ENCODE measurements at regions not wholly inside any gene's neighbourhood (a gene's known extent, or its start where the extent isn't known, plus 50 kb on each side); places are given as distances from the start of the nearest gene placed in this dataset.
"Not testable (repeated sequence)": the region's sequence is repeated elsewhere in the genome, so short reads cannot be mapped to it uniquely, and the experiment has no call there.

DNA sequence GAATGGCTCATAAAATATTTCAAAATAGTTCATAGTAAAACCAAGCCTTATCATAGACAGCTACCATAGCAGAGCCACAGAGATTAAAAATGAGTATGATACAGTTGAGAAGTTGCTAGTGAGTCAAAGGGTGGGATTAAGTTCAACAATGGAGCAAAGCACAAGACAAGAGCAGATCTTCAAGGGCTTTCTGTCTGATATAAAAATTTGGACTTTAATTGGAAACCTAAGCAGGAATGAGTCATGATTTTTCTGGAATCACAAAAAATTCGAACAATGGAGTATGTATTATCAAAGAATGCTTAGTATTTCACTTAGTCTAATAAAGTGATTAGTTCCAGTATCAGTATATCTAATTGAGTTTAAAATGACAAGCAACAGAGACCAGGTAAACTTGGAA lies 487.3 kb upstream of the NETO1 start:
- H3K36me3 ChIP-seq = no peaks in the 10 kb centered on the region
- H3K27me3 ChIP-seq = no peaks in the 10 kb centered on the region
- TF ChIP-seq POLR2AphosphoS5 (IDR thresholded peaks at IDR 0.05) (no peak), EP300 (IDR thresholded peaks at IDR 0.05) (no peak), POLR2A (IDR thresholded peaks at IDR 0.05) (no peak)
- TF ChIP-seq, protein P1, sequence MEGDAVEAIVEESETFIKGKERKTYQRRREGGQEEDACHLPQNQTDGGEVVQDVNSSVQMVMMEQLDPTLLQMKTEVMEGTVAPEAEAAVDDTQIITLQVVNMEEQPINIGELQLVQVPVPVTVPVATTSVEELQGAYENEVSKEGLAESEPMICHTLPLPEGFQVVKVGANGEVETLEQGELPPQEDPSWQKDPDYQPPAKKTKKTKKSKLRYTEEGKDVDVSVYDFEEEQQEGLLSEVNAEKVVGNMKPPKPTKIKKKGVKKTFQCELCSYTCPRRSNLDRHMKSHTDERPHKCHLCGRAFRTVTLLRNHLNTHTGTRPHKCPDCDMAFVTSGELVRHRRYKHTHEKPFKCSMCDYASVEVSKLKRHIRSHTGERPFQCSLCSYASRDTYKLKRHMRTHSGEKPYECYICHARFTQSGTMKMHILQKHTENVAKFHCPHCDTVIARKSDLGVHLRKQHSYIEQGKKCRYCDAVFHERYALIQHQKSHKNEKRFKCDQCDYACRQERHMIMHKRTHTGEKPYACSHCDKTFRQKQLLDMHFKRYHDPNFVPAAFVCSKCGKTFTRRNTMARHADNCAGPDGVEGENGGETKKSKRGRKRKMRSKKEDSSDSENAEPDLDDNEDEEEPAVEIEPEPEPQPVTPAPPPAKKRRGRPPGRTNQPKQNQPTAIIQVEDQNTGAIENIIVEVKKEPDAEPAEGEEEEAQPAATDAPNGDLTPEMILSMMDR (IDR thresholded peaks at IDR 0.05) = no peak
- no peaks in the 10 kb centered on the region for H3K4me1 ChIP-seq
- no peak overlapping the region for H3K4me3 ChIP-seq
- H3K9me3 ChIP-seq = no peaks in the 10 kb centered on the region
- WGBS, 2 donors (ENCODE audit: low coverage in 1 of 2) = 50 to 75% methylated on average over 1 of the region's 1 CpG
- H3K27ac ChIP-seq = no peak overlapping the region
- no peak for ATAC-seq

DNA sequence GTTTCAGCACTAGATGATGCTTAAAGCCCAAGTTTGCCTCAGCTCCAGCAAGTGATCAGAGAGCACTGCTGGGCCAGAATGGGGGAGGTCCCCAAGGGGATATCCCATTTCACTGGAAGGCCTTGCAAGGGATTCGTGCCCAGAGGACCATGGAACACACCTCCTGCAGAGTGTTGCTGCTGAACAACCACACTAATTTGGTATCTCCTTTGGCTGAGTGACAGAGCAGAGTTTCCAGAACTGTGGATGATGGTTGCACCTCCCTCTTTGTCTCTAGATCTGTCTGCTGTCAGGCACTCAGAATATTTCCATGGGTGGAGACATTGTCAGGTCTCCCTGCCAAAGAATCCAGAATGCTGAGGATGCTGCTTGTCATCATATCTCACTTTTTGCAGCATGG lies 484.8 kb upstream of the NETO1 start:
- WGBS, 2 donors (ENCODE audit: low coverage in 1 of 2) = no CpG with 5 or more reads among the region's 1 CpG
- no peaks in the 10 kb centered on the region for H3K36me3 ChIP-seq
- no peaks in the 10 kb centered on the region for H3K9me3 ChIP-seq
- H3K27me3 ChIP-seq = no peaks in the 10 kb centered on the region
- no peak overlapping the region for H3K4me3 ChIP-seq
- no peak overlapping the region for H3K27ac ChIP-seq
- no peaks in the 10 kb centered on the region for H3K4me1 ChIP-seq
- no peak for ATAC-seq
- TF ChIP-seq POLR2A (IDR thresholded peaks at IDR 0.05) = no peak
- TF ChIP-seq EP300 (IDR thresholded peaks at IDR 0.05) = no peak
- TF ChIP-seq POLR2AphosphoS5 (IDR thresholded peaks at IDR 0.05) = no peak
- TF ChIP-seq, protein P1 (IDR thresholded peaks at IDR 0.05) = no peak

DNA sequence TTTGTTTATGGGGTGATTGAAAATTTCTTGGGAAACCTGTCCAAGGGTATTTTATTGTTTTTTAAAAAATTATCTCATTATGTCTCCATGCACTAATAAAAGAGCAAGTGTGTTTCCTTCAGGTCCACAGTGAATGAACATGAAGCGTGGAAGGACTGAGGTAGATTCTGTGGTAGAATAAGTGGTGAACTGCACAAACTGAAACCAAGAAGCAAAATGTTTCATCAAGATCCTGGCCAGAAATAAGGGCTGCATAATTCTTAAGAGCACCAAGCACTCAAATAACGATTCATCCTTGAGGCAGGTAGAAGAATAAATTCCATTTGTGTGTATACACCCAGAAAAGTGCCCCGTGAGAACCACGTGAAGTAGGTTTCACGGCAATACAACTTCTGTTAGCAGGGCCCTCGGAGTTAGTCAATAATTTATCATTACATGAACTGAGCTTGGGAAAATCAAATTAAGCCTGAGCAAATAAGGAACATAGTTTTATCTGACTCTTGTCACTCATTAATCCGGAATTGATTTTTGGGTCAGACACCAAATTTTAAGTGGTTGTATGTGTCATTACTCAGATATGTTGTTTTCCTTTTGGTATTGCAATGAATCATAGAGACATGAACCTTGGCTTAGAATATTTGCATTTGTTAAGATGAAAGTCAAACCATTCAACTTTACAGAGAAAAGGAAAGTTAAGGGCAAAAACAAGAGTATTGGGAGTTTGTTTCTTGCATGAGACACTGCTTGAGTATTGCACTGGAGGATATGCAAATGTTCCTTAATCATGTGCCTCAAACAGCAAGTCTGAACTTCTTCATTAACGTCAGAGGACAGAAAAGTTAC lies 472.6 kb upstream of the NETO1 start:
- Histone ChIP-seq H3K4me3 (no peak overlapping the region), H3K4me1 (no peaks in the 10 kb centered on the region), H3K27me3 (no peaks in the 10 kb centered on the region), H3K27ac (no peak overlapping the region), H3K9me3 (no peaks in the 10 kb centered on the region), H3K36me3 (no peaks in the 10 kb centered on the region)
- TF ChIP-seq, protein P1 (IDR thresholded peaks at IDR 0.05) = no peak
- no peak for TF ChIP-seq POLR2AphosphoS5 (IDR thresholded peaks at IDR 0.05)
- no peak for TF ChIP-seq EP300 (IDR thresholded peaks at IDR 0.05)
- TF ChIP-seq POLR2A (IDR thresholded peaks at IDR 0.05) = no peak
- 76 to 77% methylated on average over 8 of the region's 8 CpGs for WGBS, 2 donors (ENCODE audit: low coverage in 1 of 2)
- no peak for ATAC-seq

DNA sequence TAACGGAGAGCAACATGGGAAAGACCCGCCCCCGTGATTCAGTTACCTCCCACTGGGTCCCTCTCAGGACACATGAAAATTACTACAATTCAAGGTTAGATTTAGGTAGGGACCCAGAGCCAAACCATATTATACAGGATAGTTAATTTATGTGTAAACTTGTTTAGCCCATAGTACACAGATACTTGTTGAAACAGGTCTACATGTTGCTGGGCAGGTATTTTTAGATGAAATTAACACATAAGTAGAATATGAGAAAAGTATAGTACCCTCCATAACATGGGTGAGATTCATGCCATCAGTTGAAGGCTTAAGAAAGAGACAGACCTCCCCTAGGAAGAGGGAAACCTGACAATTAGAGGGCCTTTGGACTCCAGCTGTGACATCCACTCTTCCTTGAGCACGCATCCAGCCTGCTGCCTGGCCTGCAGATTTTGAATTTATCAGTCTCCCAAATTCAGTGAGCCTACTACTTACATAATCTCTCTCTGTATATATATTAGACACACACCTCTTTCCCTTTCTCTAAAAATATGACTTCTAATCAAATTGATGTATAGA lies 463.5 kb upstream of the NETO1 start:
- Histone ChIP-seq H3K36me3 (no peaks in the 10 kb centered on the region), H3K4me3 (no peak overlapping the region), H3K4me1 (no peaks in the 10 kb centered on the region), H3K9me3 (no peaks in the 10 kb centered on the region), H3K27me3 (no peaks in the 10 kb centered on the region), H3K27ac (no peak overlapping the region)
- 82 to 83% methylated on average over 4 of the region's 4 CpGs for WGBS, 2 donors (ENCODE audit: low coverage in 1 of 2)
- no peak for ATAC-seq
- TF ChIP-seq POLR2AphosphoS5 (IDR thresholded peaks at IDR 0.05) (no peak), POLR2A (IDR thresholded peaks at IDR 0.05) (no peak), EP300 (IDR thresholded peaks at IDR 0.05) (no peak)
- TF ChIP-seq, protein P1 (IDR thresholded peaks at IDR 0.05) = no peak

DNA sequence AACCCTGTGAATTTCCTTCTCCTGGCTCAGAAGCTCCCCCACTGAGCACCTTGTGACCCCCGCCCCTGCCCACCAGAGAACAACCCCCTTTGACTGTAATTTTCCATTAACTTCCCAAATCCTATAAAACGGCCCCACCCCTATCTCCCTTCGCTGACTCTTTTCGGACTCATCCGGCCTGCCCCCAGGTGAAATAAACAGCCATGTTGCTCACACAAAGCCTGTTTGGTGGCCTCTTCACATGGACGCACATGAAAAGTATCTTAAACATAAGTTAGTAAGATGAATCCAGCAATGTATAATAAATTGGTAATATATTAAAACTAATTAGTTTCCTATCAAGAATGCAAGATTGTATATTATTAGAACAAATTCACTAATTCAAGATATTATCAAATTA lies 462.3 kb upstream of the NETO1 start:
- not testable (repeated sequence) for H3K27me3 ChIP-seq, H3K4me3 ChIP-seq, H3K36me3 ChIP-seq, H3K9me3 ChIP-seq, H3K27ac ChIP-seq, H3K4me1 ChIP-seq, ATAC-seq
- WGBS, 2 donors (ENCODE audit: low coverage in 1 of 2) = 80 to 100% methylated on average over 1 to 5 of the region's 6 CpGs

DNA sequence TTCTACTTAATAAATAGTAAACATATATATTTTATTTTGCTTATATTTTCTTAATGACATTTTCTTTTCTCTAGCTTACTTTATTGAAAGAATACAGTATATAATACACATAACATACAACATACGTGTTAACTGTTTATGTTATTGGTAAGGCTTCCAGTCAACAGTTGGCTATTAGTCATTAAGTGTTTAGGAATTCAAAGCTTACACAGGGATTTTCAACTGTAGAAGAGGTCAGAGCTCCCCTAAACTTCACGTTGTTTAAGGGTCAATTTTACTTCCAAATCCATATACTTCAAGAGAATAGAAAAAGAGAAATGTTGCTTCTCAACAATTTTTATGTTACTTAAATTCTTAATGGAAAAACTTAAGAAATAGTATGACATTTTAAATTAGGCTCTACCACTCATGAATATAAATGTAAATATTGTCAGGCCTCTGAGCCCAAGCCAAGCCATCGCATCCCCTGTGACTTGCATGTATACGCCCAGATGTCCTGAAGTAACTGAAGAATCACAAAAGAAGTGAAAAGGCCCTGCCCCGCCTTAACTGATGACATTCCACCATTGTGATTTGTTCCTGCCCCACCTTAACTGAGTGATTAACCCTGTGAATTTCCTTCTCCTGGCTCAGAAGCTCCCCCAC lies 456.5 kb upstream of the NETO1 start:
- not testable (repeated sequence) for H3K27me3 ChIP-seq, H3K27ac ChIP-seq, H3K4me3 ChIP-seq, H3K36me3 ChIP-seq, H3K9me3 ChIP-seq, H3K4me1 ChIP-seq, ATAC-seq
- 43 to 72% methylated on average over 3 to 4 of the region's 5 CpGs for WGBS, 2 donors (ENCODE audit: low coverage in 1 of 2)

All from gastroesophageal sphincter (tissue), 4 donors.